Keratinocyte (primary cell): ENCODE measurements at regions not wholly inside any gene's neighbourhood (a gene's known extent, or its start where the extent isn't known, plus 50 kb on each side); places are given as distances from the start of the nearest gene placed in this dataset.

Experiments
- CTCF ChIP-seq, 3 experiments: IDR thresholded peaks in 1 of 3; conservative IDR thresholded peaks in 1 of 3; optimal IDR thresholded peaks in 1 of 3; 2 replicates in 2 of 3; 3 replicates in 1 of 3; pipeline versions ENCODE3 to v1.5.1; 2011; ENCODE audit warnings: low read length in 3 of 3, mild to moderate bottlenecking in 3 of 3, moderate library complexity in 2 of 3, control low read depth in 1 of 3, inconsistent platforms in 1 of 3; ENCODE audit not compliant: insufficient read depth in 2 of 3; ENCODE audit errors: extremely low read depth in 1 of 3
- EZH2 ChIP-seq: IDR thresholded peaks from one replicate; pipeline ENCODE4 v1.6.1; 2012; ENCODE audit warnings: inconsistent platforms, mild to moderate bottlenecking, low read length, moderate library complexity

GRCh38 chr17:31595076-31595475 lies 203.6 kb downstream of the RAB11FIP4 start:
- TF ChIP-seq CTCF (optimal IDR thresholded peaks at IDR 0.05 in 1 of 3, IDR thresholded peaks at IDR 0.05 in 1 of 3, conservative IDR thresholded peaks at IDR 0.05 in 1 of 3; ENCODE audit: extremely low read depth in 1 of 3, insufficient read depth in 2 of 3, low read length in 3 of 3) = no peak
- no peak for TF ChIP-seq EZH2
